SK-N-SH (cell line): ENCODE measurements at regions not wholly inside any gene's neighbourhood (a gene's known extent, or its start where the extent isn't known, plus 50 kb on each side); places are given as distances from the start of the nearest gene placed in this dataset.

Experiments used
- CTCF ChIA-PET: fragments of 300-600, 350-600 bp; formaldehyde crosslinking; extraction: SDS; loops from one replicate; lab custom pipeline; 2021; lab: Yijun Ruan, JAX
- POLR2A ChIA-PET: fragments of 350-600 bp; sonication (Branson Sonifier 250); formaldehyde crosslinking; extraction: SDS; loops from one replicate; lab custom pipeline; 2020; ENCODE audit warnings: antibody characterized with exemption, inconsistent platforms; lab: Yijun Ruan, JAX
- DNase-seq: peaks from one replicate; pipeline ENCODE4 v3.0.0; 2012
- H2AFZ ChIP-seq: fragments of 200-600 bp; sonication (generic); 2 replicates; pipeline ENCODE4 v1.8.1; 2016; ENCODE audit warnings: antibody characterized with exemption, mild to moderate bottlenecking, low read depth
- H3F3A ChIP-seq: fragments of 200-600 bp; sonication (generic); replicated peaks from 2 replicates; pipeline ENCODE3; 2016; ENCODE audit warnings: antibody characterized with exemption, mild to moderate bottlenecking; ENCODE audit not compliant: insufficient read depth
- H3K27ac ChIP-seq, 2 experiments: fragments of 200-500 bp in 1 of 2; fragments of 200-600 bp in 1 of 2; sonication (Bioruptor generic) in 1 of 2; sonication (generic), shearing (Covaris generic) in 1 of 2; 2 replicates each; pipeline versions ENCODE4 v1.5.1 to v1.6.1; 2014 to 2016; ENCODE audit warnings: low read depth in 2 of 2, inconsistent platforms in 1 of 2, low read length in 1 of 2, mild to moderate bottlenecking in 1 of 2, mixed read lengths in 1 of 2
- H3K27me3 ChIP-seq: fragments of 200-600 bp; sonication (generic), shearing (Covaris generic); 2 replicates; pipeline ENCODE4 v1.6.1; 2016; ENCODE audit warnings: mixed run types; ENCODE audit not compliant: insufficient read depth
- H3K36me3 ChIP-seq, 2 experiments: fragments of 200-500 bp in 1 of 2; fragments of 200-600 bp in 1 of 2; sonication (Bioruptor generic) in 1 of 2; sonication (generic) in 1 of 2; replicated peaks in 1 of 2; 2 replicates each; pipeline versions ENCODE3 to v1.5.1; 2014 to 2016; ENCODE audit warnings: low read length in 1 of 2, mild to moderate bottlenecking in 1 of 2; ENCODE audit not compliant: insufficient read depth in 2 of 2, control insufficient read depth in 1 of 2
- H3K4me1 ChIP-seq, 2 experiments: fragments of 200-500 bp in 1 of 2; fragments of 200-600 bp in 1 of 2; sonication (Bioruptor generic) in 1 of 2; sonication (generic), shearing (Covaris generic) in 1 of 2; 2 replicates each; pipeline versions ENCODE4 v1.5.1 to v1.6.1; 2014 to 2016; ENCODE audit warnings: low read depth in 1 of 2, low read length in 1 of 2, mixed run types in 1 of 2; ENCODE audit not compliant: insufficient read depth in 2 of 2, control insufficient read depth in 1 of 2
- H3K4me2 ChIP-seq: fragments of 200-600 bp; sonication (generic), shearing (Covaris generic); 2 replicates; pipeline ENCODE4 v1.6.1; 2017; ENCODE audit warnings: mixed run types
- H3K4me3 ChIP-seq, 2 experiments: fragments of 200-500 bp in 1 of 2; fragments of 200-600 bp in 1 of 2; sonication (Bioruptor generic) in 1 of 2; sonication (generic), shearing (Covaris generic) in 1 of 2; 2 replicates each; pipeline versions ENCODE4 v1.5.1 to v1.8.1; 2014 to 2016; ENCODE audit warnings: low read depth in 2 of 2, inconsistent platforms in 1 of 2, low read length in 1 of 2, mild to moderate bottlenecking in 1 of 2, mixed read lengths in 1 of 2, moderate library complexity in 1 of 2
- H3K79me2 ChIP-seq: fragments of 200-600 bp; sonication (generic); 2 replicates; pipeline ENCODE4 v1.8.1; 2017; ENCODE audit warnings: mild to moderate bottlenecking; ENCODE audit not compliant: insufficient read depth
- H3K9ac ChIP-seq: fragments of 200-600 bp; sonication (generic); 2 replicates; pipeline ENCODE4 v1.6.1; 2017; ENCODE audit warnings: mixed run types
- H3K9me2 ChIP-seq: fragments of 200-600 bp; sonication (generic); 2 replicates; pipeline ENCODE4 v1.6.1; 2017; ENCODE audit warnings: mixed run types
- H3K9me3 ChIP-seq: fragments of 200-600 bp; sonication (generic); 2 replicates; pipeline ENCODE4 v1.6.1; 2017; ENCODE audit warnings: mixed run types, mild to moderate bottlenecking, moderate library complexity
- H4K20me1 ChIP-seq: fragments of 200-600 bp; sonication (generic); 2 replicates; pipeline ENCODE4 v1.6.1; 2017; ENCODE audit warnings: mild to moderate bottlenecking, mixed run types; ENCODE audit not compliant: insufficient read depth
- EP300 ChIP-seq, 2 experiments: IDR thresholded peaks; 2 replicates each; pipeline versions ENCODE4 v1.4.0 to v1.6.1; 2012; ENCODE audit warnings: borderline replicate concordance in 1 of 2, low read depth in 1 of 2, low read length in 1 of 2
- FOXM1 ChIP-seq: IDR thresholded peaks from 2 replicates; pipeline ENCODE4 v1.4.0; 2012; ENCODE audit warnings: low read depth, mild to moderate bottlenecking
- GATA2 ChIP-seq: sonication (generic); formaldehyde crosslinking; IDR thresholded peaks from 2 replicates; pipeline ENCODE4 v1.5.0; 2020; ENCODE audit warnings: mild to moderate bottlenecking, missing genetic modification reagents
- MEF2A ChIP-seq: IDR thresholded peaks from 2 replicates; pipeline ENCODE4 v1.4.0; 2012; ENCODE audit warnings: low read depth, borderline replicate concordance
- MXI1 ChIP-seq: IDR thresholded peaks from 2 replicates; pipeline ENCODE4 v1.6.1; 2012; ENCODE audit warnings: mild to moderate bottlenecking, low read depth, low read length, improper control_type of control experiment
- RXRA ChIP-seq: IDR thresholded peaks from 2 replicates; pipeline ENCODE4 v1.4.0; 2012; ENCODE audit warnings: low read depth, mild to moderate bottlenecking, borderline replicate concordance
- SIN3A ChIP-seq: IDR thresholded peaks from 2 replicates; pipeline ENCODE4 v1.6.1; 2012; ENCODE audit warnings: low read depth, mild to moderate bottlenecking, low read length, moderate library complexity, borderline replicate concordance
- TAF1 ChIP-seq: IDR thresholded peaks from 2 replicates; pipeline ENCODE4 v1.6.1; 2012; ENCODE audit warnings: low read depth, mild to moderate bottlenecking, low read length, moderate library complexity, borderline replicate concordance
- YY1 ChIP-seq: IDR thresholded peaks from 2 replicates; pipeline ENCODE4 v1.4.0; 2012; ENCODE audit warnings: low read depth, mild to moderate bottlenecking
- WGBS: methylation state at CpG from one replicate; pipeline ENCODE4 v1.1.6; 2017; ENCODE audit warnings: low lambda C conversion rate; 5-methylcytosine and 5-hydroxymethylcytosine counted together
- TF ChIP-seq, protein P1 (sequence below): fragments of 200-600 bp; sonication (generic); IDR thresholded peaks from 2 replicates; pipeline ENCODE4 v1.6.1; 2017; ENCODE audit warnings: antibody characterized with exemption, mild to moderate bottlenecking, moderate library complexity
- TF ChIP-seq, protein P2 (sequence below): fragments of 150-350 bp; IDR thresholded peaks from 2 replicates; pipeline ENCODE4 v1.6.1; 2017; ENCODE audit warnings: antibody characterized with exemption, low read length, low read depth, borderline replicate concordance
- TF ChIP-seq, protein P3 (sequence below): IDR thresholded peaks from 2 replicates; pipeline ENCODE4 v1.6.1; 2012; ENCODE audit warnings: mild to moderate bottlenecking, low read depth, low read length, moderate library complexity

DNA sequence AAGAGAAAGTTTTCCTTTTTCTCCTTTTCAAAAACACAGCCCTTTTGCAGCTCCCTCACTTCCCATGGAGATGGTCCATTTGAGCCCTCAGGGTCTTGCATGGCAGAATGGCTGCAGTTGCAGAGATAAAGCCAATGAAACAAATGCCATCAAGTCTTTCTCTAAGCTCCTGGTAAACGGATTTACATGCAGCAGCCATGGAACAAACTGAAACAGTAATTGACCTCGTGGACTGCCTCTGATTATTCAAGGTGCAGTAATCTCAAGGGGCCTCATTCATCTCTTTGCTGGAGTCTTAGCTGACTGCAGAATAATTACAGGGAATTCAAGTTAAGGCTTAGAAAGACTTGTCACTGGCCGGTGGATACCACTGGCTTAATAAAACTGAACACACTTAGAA lies 125.1 kb downstream of the SQOR start:
- Histone ChIP-seq H3K27ac (no peak overlapping the region), H2AFZ (no peak overlapping the region), H3K9me2 (no peaks in the 10 kb centered on the region), H3K4me2 (no peak overlapping the region), H3K79me2 (no peaks in the 10 kb centered on the region), H3K36me3 (no peaks in the 10 kb centered on the region), H3K4me1 (no peaks in the 10 kb centered on the region), H3K27me3 (no peaks in the 10 kb centered on the region), H3K9me3 (no peaks in the 10 kb centered on the region), H4K20me1 (no peaks in the 10 kb centered on the region), H3F3A (no peaks in the 10 kb centered on the region), H3K9ac (no peak overlapping the region), H3K4me3 (no peak overlapping the region)
- ChIA-PET CTCF (interaction anchor here (1.1 to 1.4 kb wide), 3 partner anchors 12 to 36 kb away, joined by 3 to 5 read pairs (median 4); no protein-coding TSS in a partner anchor), POLR2A (no interaction called here)
- TF ChIP-seq TAF1 (no peak), MXI1 (no peak), YY1 (no peak)
- TF ChIP-seq, protein P1, sequence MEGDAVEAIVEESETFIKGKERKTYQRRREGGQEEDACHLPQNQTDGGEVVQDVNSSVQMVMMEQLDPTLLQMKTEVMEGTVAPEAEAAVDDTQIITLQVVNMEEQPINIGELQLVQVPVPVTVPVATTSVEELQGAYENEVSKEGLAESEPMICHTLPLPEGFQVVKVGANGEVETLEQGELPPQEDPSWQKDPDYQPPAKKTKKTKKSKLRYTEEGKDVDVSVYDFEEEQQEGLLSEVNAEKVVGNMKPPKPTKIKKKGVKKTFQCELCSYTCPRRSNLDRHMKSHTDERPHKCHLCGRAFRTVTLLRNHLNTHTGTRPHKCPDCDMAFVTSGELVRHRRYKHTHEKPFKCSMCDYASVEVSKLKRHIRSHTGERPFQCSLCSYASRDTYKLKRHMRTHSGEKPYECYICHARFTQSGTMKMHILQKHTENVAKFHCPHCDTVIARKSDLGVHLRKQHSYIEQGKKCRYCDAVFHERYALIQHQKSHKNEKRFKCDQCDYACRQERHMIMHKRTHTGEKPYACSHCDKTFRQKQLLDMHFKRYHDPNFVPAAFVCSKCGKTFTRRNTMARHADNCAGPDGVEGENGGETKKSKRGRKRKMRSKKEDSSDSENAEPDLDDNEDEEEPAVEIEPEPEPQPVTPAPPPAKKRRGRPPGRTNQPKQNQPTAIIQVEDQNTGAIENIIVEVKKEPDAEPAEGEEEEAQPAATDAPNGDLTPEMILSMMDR, result no peak
- TF ChIP-seq, protein P2, sequence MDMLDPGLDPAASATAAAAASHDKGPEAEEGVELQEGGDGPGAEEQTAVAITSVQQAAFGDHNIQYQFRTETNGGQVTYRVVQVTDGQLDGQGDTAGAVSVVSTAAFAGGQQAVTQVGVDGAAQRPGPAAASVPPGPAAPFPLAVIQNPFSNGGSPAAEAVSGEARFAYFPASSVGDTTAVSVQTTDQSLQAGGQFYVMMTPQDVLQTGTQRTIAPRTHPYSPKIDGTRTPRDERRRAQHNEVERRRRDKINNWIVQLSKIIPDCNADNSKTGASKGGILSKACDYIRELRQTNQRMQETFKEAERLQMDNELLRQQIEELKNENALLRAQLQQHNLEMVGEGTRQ, result no peak
- 8% methylated on average over 3 of the region's 3 CpGs for WGBS
- no peak for DNase-seq

DNA sequence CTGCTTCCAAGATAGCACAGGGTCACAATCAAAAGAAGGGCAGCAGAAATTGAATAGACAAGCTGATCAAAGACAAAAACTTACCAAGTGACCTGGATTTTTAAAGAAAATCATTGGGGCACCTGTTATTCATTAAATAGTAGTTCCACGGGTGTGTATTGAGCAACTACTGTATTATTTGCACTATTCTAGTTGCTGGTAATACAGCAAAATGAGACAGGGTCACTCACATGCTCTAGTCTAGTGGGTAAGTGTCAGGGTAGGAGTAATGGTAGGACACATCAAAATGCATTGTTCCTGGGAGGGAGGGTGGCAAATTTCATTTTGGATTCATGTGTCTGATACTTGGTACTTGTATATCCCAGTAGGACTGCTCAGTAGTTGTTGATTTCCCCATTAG lies 127.9 kb downstream of the SQOR start:
- Histone ChIP-seq H3K4me3 (no peak overlapping the region), H3K79me2 (no peaks in the 10 kb centered on the region), H3K4me2 (no peak overlapping the region), H3K27ac (no peak overlapping the region), H3K27me3 (no peaks in the 10 kb centered on the region), H3K9me2 (no peaks in the 10 kb centered on the region), H3F3A (no peaks in the 10 kb centered on the region), H3K9ac (no peak overlapping the region), H2AFZ (no peak overlapping the region), H3K9me3 (no peaks in the 10 kb centered on the region), H3K4me1 (no peaks in the 10 kb centered on the region), H3K36me3 (no peaks in the 10 kb centered on the region), H4K20me1 (no peaks in the 10 kb centered on the region)
- TF ChIP-seq EP300 (IDR thresholded peaks at IDR 0.05; ENCODE audit: borderline replicate concordance in 1 of 2, low read depth in 1 of 2, low read length in 1 of 2), result no peak
- no peak for TF ChIP-seq MEF2A
- no peak for TF ChIP-seq FOXM1
- TF ChIP-seq YY1, result no peak
- TF ChIP-seq SIN3A, result no peak
- TF ChIP-seq, protein P3, sequence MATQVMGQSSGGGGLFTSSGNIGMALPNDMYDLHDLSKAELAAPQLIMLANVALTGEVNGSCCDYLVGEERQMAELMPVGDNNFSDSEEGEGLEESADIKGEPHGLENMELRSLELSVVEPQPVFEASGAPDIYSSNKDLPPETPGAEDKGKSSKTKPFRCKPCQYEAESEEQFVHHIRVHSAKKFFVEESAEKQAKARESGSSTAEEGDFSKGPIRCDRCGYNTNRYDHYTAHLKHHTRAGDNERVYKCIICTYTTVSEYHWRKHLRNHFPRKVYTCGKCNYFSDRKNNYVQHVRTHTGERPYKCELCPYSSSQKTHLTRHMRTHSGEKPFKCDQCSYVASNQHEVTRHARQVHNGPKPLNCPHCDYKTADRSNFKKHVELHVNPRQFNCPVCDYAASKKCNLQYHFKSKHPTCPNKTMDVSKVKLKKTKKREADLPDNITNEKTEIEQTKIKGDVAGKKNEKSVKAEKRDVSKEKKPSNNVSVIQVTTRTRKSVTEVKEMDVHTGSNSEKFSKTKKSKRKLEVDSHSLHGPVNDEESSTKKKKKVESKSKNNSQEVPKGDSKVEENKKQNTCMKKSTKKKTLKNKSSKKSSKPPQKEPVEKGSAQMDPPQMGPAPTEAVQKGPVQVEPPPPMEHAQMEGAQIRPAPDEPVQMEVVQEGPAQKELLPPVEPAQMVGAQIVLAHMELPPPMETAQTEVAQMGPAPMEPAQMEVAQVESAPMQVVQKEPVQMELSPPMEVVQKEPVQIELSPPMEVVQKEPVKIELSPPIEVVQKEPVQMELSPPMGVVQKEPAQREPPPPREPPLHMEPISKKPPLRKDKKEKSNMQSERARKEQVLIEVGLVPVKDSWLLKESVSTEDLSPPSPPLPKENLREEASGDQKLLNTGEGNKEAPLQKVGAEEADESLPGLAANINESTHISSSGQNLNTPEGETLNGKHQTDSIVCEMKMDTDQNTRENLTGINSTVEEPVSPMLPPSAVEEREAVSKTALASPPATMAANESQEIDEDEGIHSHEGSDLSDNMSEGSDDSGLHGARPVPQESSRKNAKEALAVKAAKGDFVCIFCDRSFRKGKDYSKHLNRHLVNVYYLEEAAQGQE, result no peak
- TF ChIP-seq GATA2 (CRISPR knock-in tag), result no peak
- TF ChIP-seq, protein P2, result no peak
- no peak for TF ChIP-seq RXRA
- WGBS, result 0% methylated on average over 1 of the region's 1 CpG
- DNase-seq, result no peak
- CTCF ChIA-PET, result interaction anchor here (1.5 to 2.4 kb wide), 3 partner anchors 13 to 33 kb away, joined by 3 to 8 read pairs (median 4); no protein-coding TSS in a partner anchor
- POLR2A ChIA-PET, result no interaction called here
